ENCODE measurements at regions not wholly inside any gene's neighbourhood (a gene's known extent, or its start where the extent isn't known, plus 50 kb on each side); places are given as distances from the start of the nearest gene placed in this dataset.
"Not testable (repeated sequence)": the region's sequence is repeated elsewhere in the genome, so short reads cannot be mapped to it uniquely, and the experiment has no call there.

DNA sequence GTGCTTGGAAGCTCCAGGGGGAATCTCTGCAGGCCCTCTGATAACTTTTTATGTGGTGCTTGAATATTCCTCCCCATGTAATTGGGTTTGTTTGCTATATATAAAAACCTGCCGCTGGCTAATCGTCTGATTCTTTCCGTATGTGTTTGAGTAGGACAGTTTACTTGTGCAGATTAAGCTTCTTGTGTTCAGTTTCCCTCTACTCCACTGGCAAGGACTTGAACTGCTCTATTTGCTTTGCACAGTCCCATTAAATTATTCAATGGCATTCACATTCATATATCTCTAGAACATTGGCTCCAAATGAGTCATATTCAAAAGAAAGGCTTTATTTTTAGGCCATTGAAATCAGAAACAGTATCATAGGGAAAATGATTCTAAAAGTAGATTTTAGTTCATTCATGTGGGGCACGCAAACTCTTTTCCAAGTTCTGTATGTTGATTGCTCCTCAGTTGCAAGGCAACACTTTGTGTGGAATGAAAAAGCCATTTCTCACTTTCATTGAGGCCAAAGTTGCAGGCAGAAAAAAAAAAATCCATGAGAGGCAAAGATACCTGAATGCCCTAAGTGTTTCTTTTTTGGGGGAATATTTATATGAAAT lies 1682.3 kb upstream of the PIK3C3 start:
- DNase-seq (ENCODE audit: low read depth in 2 of 2): no peak

DNA sequence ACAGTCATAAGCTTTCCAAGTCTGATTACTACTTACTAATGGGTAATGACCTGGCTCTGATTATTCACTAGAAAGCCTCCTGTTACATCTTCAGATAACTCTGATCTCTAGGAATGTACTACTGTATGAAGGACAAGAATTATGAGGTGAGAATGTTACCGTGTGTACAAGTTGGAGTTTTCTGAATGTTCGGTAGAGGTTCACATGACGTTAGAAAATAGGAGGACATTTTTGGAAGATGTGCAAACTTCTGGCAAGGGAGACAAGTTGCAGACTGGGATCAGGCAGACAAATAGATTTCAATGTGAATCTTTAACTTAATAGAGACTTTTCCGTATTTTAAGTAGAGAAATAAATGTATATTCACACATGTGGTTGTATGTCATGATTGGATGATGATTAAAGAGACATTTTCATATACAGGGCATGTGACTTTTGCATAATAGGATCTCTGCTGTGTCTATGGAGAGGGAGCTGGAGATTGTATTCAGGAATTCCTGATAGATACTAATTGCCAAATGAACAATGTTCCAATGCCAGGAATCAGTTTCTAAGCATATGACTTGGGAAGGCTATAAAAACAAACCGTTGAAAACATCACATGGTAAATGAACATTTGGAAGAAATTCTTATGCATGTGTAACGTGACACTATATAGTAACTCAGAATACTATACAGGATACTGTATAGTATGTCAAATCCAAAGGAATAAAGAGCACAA lies 1695.8 kb upstream of the PIK3C3 start:
- no peak for DNase-seq (ENCODE audit: low read depth in 2 of 2)

DNA sequence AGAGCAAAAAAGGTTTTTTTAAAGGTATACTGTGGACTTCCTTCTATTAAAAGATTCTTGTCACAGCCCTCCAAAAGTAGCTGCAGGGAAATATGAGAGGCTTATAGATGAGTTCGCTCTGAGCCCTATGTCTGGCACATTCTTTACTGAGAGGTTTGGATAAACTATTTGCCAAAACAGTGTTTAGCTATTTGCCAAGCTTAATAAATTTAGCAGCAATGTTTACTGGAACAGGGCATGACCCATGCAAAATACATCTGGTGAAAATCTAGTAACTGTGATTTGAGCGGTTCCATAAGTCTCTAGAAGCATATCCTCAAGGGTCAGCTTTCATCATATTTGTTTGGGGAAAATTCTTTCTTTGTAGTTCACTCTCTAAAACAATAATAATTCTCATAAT lies 1696.7 kb upstream of the PIK3C3 start:
- no peak for DNase-seq (ENCODE audit: low read depth in 2 of 2)

- DNase-seq (ENCODE audit: low read depth in 2 of 2): no peak
These were observed 1704.8 kb upstream of the PIK3C3 start for GRCh38 chr18:40250236-40250635.

DNA sequence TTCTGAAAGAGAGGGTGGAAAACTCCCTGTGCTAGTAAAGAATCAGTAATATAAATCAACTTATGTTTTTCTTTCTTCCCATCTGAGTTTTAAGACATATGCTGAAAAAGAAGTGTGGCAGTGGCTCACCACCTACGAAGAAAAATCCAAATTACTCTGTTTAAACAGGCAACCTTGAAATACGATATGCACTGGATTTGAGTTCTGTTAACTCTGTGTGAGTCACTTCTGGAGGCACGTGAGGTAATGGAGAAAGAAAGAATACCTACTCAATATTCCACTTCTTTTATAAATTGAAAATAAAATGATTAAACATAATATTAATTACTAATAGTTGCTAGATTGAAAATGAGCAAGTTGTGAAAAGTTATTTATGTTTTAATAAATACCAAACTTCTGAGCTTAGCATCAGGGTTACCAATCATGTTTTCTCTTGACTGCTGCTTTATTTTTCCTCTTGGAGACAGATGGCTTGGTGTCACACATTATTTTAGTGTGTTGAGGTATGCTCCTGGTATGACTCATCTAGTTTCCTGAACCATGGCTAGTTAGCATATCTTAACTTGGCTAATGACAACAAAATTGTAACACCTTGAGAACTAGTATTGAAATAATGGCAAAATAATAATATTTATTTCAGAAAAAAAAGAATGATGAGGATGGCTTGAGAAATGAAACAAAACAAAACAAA lies 1705.5 kb upstream of the PIK3C3 start:
- DNase-seq (ENCODE audit: low read depth in 2 of 2): no peak

DNA sequence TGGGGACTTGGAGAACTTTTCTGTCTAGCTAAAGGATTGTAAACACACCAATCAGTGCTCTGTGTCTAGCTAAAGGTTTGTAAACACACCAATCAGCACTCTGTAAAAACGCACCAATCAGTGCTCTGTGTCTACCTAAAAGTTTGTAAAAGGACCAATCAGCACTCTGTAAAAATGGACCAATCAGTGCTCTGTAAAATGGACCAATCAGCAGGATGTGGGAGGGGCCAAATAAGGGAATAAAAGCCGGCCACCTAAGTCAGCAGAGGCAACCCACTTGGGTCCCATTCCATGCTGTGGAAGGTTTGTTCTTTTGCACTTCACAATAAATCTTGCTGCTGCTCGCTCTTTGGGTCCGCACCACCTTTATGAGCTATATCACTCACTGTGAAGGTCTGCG lies 1709.4 kb upstream of the PIK3C3 start:
- DNase-seq (ENCODE audit: low read depth in 2 of 2): not testable (repeated sequence)

- no peak for DNase-seq (ENCODE audit: low read depth in 2 of 2)
These were observed 1711.4 kb upstream of the PIK3C3 start for GRCh38 chr18:40243607-40244006.

- DNase-seq (ENCODE audit: low read depth in 2 of 2): no peak
These were observed 1719.2 kb upstream of the PIK3C3 start for GRCh38 chr18:40235836-40236235.

- DNase-seq (ENCODE audit: low read depth in 2 of 2): no peak
These were observed 1719.7 kb upstream of the PIK3C3 start for GRCh38 chr18:40235323-40235722.

- no peak for DNase-seq (ENCODE audit: low read depth in 2 of 2)
These were observed 1721.0 kb upstream of the PIK3C3 start for GRCh38 chr18:40233931-40234616.

- no peak for DNase-seq (ENCODE audit: low read depth in 2 of 2)
These were observed 1732.3 kb upstream of the PIK3C3 start for GRCh38 chr18:40222776-40223175.

DNA sequence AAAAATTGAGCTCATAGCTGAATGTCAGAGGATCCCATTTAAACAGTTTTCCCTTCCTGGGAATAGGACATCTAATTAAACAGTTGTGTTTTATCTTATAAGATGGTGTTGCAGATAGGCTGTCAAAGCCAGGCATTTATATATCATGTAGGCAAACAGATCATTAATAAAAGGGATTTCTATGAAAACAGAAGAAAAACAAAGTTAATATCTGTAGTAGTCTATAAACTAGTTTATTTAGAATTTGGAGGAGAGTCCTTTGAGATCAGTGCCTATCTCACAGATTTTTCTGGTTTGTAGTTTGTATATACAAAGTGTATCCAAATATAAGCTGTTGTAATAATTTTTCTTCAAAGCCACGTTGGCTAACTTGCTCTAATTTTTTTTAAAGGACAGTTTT lies 1738.2 kb upstream of the PIK3C3 start:
- no peak for DNase-seq (ENCODE audit: low read depth in 2 of 2)

- DNase-seq (ENCODE audit: low read depth in 2 of 2): no peak
These were observed 1739.1 kb upstream of the PIK3C3 start for GRCh38 chr18:40215979-40216378.

GRCh38 chr18:40210696-40211095 lies 1744.3 kb upstream of the PIK3C3 start:
- DNase-seq (ENCODE audit: low read depth in 2 of 2): no peak

DNA sequence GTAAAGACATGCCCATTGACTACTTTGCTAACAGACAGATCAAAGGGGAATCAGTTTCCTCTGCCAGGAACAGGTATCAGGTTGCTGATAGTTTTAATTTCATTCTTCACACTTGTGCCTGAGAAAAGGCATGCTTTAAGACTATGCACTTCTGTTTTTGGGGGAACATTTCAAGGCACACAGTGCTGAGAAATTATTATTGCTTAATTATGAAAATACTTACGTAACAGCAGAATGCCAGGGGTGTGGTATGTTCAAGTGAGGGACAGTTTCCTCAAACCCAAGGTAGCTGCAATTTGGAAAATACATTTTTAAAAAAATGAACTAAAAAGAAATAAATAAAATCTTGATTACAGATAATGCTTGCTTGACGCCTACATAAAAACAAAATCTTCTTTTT lies 1746.1 kb upstream of the PIK3C3 start:
- no peak for DNase-seq (ENCODE audit: low read depth in 2 of 2)

DNA sequence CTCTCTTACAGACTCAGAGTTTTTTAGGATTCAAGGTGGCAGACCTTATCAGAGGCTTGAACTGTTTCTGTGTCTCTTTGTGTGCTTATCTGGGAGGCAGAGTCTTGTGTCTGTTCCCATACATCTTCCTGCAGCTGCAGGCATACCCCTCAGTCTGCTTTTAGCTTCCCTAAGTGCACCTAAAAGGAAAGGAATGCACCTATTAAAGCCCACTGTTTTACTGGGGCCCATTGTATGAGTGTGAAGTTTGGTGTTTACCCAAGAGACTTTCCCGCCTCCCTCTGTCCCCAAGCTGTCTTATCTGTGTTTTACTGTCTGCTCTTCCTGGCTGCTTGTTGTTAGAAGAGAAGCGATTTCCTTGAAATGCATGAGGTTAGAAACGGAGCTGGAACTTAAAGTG lies 1757.3 kb upstream of the PIK3C3 start:
- DNase-seq (ENCODE audit: low read depth in 2 of 2): no peak

DNA sequence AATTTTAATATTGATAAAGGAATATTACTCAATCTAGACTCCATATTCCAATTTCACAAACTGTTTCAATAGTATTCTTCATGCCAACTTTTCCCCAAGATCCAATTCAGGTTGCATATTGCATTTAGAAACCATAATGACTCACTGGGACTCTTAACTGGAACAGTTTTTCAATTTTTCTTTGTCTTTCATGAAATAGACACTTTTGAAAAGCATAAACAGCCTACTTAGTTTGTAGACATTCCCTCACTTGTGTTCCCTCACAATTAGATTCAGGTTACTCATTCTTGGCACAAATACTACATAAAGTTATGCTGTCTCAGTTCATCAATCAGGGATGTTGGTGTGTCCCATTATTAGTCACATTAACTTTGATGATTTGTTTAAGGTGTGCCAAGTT lies 1768.4 kb upstream of the PIK3C3 start:
- no peak for DNase-seq (ENCODE audit: low read depth in 2 of 2)

DNA sequence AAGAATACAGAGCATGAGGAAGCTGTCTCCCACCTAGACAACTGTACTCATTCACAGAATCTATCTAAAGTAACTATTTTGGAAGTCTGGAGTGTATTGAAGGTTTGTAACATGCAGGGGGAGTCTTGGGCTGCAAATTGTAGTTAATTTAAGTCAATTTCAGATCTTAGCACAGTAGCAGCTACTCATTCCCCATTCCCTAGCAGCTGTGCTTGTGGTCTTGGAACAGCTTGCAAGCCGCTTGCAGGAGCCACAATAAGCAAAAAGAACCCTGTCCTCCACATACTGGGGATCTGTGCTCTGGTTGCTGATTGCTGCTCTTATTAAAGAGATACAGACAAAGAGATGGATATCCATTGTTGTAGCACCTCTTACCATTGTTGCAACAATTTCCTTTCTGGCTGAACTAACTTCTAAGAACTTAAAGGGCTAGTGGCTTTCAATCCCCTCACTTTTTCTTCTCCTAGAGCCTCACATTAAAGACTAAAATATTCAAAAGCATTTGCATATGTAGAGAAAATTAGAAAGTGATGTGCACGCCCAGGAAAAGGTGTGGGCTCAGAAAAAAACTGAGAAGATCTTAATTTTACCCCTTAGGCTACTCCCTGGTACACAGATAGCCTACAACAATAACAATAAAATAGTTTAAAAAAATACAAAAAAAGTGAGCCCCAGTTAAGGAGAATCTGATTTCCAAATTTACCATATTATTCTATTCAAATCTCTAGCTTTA lies 1775.1 kb upstream of the PIK3C3 start:
- DNase-seq (ENCODE audit: low read depth in 2 of 2): no peak

- DNase-seq (ENCODE audit: low read depth in 2 of 2): no peak
These were observed 1787.0 kb upstream of the PIK3C3 start for GRCh38 chr18:40168026-40168425.

DNA sequence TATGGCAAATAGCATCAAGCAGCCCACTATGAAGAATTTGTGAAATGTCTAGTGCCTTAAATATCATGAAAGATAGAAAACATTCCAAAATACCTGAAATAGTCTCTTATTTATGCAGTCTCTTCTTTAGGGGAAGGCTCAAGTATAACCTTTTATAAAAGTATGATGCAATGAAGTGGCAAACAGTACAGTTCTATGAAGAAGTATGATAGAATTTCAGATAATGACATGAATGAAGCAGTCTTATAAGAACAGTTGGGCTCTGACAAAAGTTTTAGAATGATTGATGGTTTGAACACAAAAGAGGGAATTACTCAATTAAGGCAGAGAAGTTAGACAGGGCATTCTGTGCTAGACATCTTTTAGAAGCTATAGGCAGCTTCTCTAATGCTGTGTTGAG lies 1791.8 kb upstream of the PIK3C3 start:
- DNase-seq (ENCODE audit: low read depth in 2 of 2): no peak

DNA sequence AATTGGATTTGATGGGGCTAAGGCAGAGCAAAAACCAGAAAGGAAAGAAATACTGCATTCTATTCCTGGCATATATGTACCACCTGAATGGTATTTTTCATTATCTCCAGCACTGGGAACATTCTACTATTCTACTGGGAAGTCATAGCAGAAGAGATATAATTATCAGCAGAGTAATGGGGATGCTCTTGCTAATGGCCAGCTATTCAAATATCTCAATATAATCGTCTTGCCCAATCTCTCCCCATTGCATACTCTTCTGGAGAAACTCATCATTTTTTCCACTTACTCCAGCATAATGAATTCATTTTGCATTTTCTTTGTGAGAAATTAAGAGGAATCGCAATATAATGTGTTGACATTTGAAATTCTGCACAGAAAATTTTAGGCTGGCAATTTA lies 1794.7 kb upstream of the PIK3C3 start:
- no peak for DNase-seq (ENCODE audit: low read depth in 2 of 2)

Measured in stimulated activated CD4-positive, alpha-beta T cell treated with anti-CD3 and anti-CD28 coated beads, Interleukin-1b, Interleukin-23, amount 100 ng/mL, for 4 hours (primary cell).